ENCODE measurements at regions not wholly inside any gene's neighbourhood (a gene's known extent, or its start where the extent isn't known, plus 50 kb on each side); places are given as distances from the start of the nearest gene placed in this dataset.

DNA sequence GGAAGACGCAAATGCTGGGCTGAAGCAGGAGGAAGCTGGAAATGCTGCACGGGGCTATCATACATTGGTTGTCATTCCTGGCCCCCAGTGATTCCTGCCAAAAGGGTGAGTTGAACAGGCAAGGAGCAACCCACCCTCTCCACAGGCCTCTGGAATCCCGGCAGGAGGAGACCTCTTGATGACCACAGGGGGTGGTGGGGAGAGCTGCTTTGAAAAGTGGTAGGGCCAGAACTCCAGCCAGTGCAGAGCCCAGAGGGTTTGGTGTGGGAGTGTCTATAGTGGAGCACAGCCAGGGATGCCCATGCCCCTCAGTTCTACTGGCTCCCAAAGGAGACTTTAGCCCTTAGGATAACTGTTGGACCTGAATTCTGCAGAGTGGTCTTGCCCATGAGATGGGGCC lies 89.2 kb downstream of the SAMD9 start (continued):
- TF ChIP-seq HDAC6 (IDR thresholded peaks at IDR 0.05; ENCODE audit: low read depth, low read length) = no peak
- TF ChIP-seq, protein P1, sequence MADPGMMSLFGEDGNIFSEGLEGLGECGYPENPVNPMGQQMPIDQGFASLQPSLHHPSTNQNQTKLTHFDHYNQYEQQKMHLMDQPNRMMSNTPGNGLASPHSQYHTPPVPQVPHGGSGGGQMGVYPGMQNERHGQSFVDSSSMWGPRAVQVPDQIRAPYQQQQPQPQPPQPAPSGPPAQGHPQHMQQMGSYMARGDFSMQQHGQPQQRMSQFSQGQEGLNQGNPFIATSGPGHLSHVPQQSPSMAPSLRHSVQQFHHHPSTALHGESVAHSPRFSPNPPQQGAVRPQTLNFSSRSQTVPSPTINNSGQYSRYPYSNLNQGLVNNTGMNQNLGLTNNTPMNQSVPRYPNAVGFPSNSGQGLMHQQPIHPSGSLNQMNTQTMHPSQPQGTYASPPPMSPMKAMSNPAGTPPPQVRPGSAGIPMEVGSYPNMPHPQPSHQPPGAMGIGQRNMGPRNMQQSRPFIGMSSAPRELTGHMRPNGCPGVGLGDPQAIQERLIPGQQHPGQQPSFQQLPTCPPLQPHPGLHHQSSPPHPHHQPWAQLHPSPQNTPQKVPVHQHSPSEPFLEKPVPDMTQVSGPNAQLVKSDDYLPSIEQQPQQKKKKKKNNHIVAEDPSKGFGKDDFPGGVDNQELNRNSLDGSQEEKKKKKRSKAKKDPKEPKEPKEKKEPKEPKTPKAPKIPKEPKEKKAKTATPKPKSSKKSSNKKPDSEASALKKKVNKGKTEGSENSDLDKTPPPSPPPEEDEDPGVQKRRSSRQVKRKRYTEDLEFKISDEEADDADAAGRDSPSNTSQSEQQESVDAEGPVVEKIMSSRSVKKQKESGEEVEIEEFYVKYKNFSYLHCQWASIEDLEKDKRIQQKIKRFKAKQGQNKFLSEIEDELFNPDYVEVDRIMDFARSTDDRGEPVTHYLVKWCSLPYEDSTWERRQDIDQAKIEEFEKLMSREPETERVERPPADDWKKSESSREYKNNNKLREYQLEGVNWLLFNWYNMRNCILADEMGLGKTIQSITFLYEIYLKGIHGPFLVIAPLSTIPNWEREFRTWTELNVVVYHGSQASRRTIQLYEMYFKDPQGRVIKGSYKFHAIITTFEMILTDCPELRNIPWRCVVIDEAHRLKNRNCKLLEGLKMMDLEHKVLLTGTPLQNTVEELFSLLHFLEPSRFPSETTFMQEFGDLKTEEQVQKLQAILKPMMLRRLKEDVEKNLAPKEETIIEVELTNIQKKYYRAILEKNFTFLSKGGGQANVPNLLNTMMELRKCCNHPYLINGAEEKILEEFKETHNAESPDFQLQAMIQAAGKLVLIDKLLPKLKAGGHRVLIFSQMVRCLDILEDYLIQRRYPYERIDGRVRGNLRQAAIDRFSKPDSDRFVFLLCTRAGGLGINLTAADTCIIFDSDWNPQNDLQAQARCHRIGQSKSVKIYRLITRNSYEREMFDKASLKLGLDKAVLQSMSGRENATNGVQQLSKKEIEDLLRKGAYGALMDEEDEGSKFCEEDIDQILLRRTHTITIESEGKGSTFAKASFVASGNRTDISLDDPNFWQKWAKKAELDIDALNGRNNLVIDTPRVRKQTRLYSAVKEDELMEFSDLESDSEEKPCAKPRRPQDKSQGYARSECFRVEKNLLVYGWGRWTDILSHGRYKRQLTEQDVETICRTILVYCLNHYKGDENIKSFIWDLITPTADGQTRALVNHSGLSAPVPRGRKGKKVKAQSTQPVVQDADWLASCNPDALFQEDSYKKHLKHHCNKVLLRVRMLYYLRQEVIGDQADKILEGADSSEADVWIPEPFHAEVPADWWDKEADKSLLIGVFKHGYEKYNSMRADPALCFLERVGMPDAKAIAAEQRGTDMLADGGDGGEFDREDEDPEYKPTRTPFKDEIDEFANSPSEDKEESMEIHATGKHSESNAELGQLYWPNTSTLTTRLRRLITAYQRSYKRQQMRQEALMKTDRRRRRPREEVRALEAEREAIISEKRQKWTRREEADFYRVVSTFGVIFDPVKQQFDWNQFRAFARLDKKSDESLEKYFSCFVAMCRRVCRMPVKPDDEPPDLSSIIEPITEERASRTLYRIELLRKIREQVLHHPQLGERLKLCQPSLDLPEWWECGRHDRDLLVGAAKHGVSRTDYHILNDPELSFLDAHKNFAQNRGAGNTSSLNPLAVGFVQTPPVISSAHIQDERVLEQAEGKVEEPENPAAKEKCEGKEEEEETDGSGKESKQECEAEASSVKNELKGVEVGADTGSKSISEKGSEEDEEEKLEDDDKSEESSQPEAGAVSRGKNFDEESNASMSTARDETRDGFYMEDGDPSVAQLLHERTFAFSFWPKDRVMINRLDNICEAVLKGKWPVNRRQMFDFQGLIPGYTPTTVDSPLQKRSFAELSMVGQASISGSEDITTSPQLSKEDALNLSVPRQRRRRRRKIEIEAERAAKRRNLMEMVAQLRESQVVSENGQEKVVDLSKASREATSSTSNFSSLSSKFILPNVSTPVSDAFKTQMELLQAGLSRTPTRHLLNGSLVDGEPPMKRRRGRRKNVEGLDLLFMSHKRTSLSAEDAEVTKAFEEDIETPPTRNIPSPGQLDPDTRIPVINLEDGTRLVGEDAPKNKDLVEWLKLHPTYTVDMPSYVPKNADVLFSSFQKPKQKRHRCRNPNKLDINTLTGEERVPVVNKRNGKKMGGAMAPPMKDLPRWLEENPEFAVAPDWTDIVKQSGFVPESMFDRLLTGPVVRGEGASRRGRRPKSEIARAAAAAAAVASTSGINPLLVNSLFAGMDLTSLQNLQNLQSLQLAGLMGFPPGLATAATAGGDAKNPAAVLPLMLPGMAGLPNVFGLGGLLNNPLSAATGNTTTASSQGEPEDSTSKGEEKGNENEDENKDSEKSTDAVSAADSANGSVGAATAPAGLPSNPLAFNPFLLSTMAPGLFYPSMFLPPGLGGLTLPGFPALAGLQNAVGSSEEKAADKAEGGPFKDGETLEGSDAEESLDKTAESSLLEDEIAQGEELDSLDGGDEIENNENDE (IDR thresholded peaks at IDR 0.05; ENCODE audit: insufficient replicate concordance, low read length) = no peak
